DLD1 (cell line): ENCODE measurements at regions not wholly inside any gene's neighbourhood (a gene's known extent, or its start where the extent isn't known, plus 50 kb on each side); places are given as distances from the start of the nearest gene placed in this dataset.

Experiments
- in situ Hi-C: cut with HindIII; loops from 2 replicates; pipeline ENCODE4 v1.10.0; 2017; ENCODE audit warnings: low sequenced_read_pairs

GRCh38 chr2:63658176-63658968 lies 69.6 kb downstream of the MDH1 start:
- in situ Hi-C loops = no loop called here

GRCh38 chr2:63660060-63660459 lies 71.3 kb downstream of the MDH1 start:
- in situ Hi-C loops = no loop called here

GRCh38 chr2:63661076-63661475 lies 72.3 kb downstream of the MDH1 start:
- in situ Hi-C loops = no loop called here

DNA sequence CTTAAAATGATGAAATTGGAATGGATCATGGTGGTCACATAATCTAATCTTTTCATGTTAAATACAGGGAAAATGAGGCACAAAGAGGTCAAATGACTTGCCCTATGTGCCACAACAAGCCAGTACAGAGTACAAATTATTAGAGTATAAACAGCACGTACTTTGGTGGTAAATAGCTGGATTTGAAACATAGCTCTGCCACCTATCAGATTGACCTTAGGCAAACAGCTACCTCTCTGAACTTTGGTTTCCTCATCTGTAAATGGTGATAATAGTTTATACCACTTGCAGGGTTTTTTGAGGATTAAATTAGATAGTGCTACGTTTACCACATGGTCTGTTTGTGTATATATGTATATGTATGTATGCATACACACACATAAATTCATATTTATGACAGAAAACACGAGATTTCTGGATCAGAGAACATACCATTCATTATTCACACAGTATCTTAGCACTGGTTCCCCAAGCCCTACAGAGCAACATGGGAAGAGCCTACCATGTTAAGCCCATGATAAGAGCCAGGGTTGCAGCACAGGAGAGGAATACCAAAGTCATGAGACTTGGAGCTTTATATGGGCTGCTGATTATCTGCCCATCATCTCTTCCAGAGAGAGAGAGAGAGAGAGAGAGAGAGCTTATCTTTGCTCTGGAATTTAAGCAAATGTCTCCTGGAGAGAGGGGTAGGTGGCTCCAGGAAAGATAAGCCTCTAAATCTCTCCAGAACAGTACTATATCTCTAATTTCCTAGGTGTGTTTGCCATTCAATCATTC lies 73.5 kb downstream of the MDH1 start:
- in situ Hi-C loops = no loop called here

DNA sequence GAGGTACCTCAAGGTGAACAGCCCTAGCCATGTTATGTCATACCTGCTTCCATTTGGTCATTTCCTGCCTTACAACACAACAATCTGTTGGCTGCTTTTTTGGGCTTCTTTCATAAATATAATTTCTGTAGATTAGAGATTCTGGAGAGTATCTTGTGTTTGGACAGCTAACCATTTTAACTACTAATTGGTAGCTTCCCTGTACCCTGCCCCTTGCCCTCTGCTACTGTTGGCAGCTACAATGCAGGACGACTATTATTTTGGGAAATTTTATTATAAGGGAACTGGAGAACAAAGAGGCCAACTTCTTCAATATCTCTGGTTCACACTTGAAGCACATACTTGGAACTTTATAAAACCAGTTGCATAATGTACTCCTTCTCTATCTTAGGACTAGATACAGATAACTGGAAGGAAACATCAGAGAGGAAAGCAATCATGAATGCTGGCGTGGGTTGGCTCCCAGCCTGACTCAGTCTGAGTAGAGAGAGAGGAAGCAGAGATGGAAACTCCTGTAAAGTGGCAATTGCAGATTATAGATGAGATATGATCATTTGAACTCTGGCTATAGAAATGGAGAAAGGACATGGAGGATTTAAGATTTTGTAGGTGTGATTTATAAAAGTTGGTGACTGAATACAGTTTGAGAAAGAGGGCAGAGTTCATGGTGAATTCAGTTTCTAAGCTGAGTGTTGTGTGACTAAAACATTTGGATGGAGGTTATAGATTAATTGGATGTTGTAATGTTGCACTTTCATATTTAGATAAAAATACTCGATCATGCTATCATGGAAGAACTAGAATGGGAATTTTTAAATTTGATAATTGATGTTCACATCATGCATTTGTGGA lies 74.5 kb downstream of the MDH1 start:
- in situ Hi-C loops = no loop called here

DNA sequence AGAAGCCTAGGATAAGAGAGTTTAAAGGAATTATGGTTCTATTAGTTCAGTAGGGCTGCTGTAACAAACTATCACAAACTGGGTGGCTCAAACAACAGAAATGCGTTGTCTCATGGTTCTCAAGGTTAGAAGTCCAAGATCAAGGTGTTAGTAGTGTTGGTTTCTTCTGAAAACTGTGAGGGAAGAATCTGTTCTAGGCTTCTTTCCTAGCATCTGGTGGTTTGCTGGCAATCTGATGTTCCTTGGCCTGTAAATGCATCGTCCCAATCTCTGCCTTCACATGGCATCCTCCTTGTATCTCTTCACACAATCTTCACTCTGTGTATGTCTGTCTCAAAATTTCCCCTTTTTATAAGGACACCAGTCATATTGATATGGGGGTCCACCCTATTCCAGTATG lies 76.3 kb downstream of the MDH1 start:
- in situ Hi-C loops = no loop called here

DNA sequence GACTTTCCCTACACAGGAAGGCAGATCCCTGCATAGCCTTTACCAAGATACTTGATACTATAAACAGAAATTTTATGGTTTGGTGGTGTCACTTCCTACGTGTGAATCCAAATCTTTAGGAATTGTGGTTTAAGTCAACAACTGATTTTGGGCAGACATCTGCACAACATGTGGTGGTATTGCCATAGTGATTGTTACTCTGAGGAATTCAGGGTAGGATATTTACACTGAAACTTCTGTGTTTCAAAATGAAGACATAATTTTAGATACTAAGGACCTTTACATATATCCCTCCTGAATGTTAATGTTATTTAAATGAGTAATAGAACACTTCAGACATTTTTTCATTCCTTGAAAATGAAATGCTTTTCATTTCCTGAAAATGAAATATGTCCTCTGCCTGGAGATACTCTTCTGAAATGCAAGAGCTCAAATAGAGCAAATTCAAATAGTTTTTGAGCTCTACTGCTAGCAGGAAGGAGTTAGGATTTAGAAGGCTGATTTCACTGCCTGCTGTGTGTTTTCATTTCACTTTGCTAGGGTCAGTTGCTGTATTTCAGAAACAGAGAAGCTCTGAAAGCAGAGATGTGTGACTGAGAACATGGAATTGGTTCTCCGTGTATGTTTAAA lies 77.2 kb downstream of the MDH1 start:
- in situ Hi-C loops = no loop called here

GRCh38 chr2:63667132-63667700 lies 78.5 kb downstream of the MDH1 start:
- in situ Hi-C loops = no loop called here

- in situ Hi-C loops = no loop called here
Observed at GRCh38 chr2:63668000-63668399, 79.2 kb downstream of the MDH1 start.

DNA sequence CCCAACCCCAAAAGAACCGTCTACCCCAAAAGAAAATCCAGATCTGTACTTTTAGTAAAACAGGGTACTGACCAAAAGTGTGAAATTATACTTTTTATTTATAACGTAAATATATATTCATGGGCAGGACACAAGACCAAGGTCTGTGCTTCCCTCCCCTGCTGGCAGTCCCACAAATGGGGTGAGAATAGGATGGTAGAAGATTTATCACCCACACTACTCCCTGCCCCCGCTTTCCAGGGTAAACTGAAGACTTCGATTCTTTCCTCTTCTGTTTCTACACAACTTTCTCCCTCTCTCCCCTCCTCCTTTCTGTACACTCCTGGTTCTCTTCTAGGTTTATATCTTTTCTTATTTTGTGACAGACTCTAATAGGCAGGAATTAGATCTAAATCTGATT lies 79.7 kb downstream of the MDH1 start:
- in situ Hi-C loops = no loop called here

DNA sequence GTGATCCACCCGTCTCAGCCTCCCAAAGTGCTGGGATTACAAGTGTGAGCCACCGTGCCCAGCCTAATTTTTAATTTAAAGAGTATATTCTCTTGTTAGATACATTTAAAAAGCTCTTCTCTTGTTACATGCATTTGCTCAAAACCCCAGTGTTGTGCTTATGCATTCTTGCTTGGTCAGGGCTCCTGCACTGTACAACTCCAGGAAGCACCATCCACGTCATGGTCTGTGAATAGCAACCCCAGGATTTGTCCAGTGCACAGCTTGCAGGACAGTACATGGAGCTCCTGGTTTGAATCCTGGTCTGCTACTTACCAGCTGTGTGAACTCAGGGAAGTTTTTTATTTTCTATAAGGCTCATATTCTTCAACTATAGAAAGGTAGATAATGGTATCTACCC lies 80.8 kb downstream of the MDH1 start:
- in situ Hi-C loops = no loop called here

- in situ Hi-C loops = no loop called here
Observed at GRCh38 chr2:63673865-63674533, 85.2 kb downstream of the MDH1 start.

DNA sequence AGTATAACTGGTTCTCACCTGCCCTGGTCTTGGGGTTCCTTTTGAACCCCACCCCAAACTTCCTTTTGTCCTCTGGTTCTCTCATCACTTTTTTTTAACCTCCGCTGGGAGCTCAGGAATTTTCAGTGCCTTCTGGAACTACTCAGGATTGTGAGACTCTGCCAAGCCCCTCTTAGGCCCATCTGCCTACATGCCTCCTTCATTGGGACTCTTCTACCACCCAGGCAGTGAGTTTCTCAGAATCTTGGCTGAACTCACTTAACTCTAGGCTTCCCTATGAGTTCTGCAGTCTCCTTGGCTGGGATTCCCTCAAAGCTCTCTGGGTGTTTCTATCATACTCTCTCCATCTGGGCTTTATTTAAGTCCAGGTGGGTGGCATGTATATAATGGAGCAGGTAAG lies 86.3 kb downstream of the MDH1 start:
- in situ Hi-C loops = no loop called here

DNA sequence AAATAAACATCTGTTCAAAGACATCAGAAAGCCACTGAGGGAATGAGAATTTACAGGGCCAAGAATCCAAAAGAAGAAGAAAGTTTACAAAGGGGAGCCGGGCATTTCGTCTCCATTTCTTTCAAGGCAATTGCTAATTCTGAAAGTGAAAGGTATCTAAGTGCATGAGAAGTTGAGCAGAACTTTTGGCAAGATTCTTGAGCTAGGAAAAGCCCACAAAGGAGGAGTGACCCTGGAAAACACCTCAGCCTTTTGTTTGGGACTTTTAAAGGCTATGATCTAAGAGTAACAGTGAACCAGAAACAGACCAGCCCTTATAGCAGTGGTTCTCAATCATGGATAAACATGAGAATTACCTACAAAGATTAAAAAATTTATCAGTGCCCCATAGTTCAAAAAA lies 87.4 kb downstream of the MDH1 start:
- in situ Hi-C loops = no loop called here

DNA sequence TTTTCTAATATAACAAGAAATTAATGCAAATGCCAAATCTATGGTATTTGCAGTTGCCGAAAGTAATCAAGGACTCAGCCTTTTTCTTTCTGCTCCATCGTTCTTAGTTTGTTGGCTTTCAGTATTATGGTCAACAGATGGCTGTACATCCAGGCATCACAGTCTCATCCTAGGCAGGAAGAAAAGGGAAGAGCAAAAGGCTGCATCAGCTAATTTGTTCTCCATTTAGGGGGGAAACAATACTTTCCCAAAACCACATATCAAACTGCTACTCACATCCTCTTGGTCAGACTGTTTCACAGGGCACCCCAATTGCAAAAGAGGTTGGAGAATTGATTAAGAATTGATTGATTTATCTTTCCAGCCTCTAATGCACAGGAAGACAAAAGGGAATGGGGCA lies 89.3 kb downstream of the MDH1 start:
- in situ Hi-C loops = no loop called here

DNA sequence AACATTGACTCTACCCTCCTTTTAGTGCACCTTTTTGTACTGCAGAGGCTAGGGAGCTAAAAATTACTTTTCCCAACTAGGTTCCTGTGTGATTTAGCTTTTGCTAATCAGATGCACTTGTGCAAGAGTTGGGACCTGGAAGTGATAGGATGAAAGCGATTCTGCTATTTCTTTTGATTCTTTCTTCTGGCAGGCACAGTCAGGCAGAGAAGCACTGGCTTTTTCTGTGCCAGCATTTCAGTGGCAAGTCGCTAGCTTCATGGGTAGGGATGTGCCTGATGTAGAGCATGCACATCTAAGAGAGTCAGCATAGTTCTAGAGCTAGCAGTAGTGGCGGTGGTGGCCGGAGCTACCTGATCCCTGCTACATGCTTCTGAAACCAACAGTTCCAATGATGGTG lies 89.8 kb downstream of the MDH1 start:
- in situ Hi-C loops = no loop called here

DNA sequence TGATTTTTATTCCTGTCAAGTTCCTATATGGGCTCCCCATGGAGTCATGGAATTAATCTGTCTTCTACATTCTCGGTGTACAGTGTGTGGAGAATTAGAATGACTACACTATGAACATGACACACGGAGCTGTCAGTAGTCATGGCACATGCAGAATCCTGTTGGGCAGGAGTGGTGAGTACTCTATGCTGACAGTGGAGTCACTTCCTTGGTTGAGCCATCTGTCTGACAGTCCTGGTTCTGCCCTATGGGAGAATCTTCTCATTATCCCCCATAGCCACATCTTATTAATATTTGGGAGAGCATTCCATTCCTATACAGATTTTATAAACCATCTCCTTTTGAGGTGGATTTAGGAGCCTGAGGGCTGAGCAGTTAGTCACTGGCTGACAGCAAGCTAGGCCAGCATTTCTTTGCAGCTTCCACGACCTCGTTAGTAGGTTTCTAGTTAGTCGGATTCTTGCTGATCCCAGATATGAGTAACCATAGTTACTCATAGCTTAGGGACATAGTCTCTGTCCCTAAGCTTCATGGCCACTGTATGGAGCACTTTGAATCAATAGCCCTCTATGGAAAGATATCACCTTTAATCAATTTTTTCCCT lies 90.6 kb downstream of the MDH1 start:
- in situ Hi-C loops = no loop called here

DNA sequence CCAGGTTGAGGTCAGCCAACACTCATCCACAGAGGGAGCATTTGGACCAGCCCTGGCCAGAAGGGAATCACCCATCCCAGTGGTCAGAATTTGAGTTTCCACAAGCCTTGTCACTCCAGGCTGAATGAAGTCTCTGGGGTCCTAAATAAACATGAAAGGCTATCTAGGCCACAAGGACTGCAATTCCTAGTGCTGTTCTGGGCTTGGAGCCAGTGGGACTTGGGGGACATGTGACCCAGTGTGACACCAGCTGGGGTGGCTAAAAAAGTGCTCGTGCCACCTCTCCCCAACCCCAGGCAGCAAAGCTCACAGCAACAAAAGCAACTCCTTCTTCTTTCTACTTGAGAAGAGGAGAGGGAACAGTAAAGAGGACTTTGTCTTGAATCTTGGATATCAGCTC lies 91.7 kb downstream of the MDH1 start:
- in situ Hi-C loops = no loop called here

- in situ Hi-C loops = no loop called here
Observed at GRCh38 chr2:63681896-63682295, 93.1 kb downstream of the MDH1 start.
